Esophagus squamous epithelium (tissue), 4 donors: ENCODE measurements at regions not wholly inside any gene's neighbourhood (a gene's known extent, or its start where the extent isn't known, plus 50 kb on each side); places are given as distances from the start of the nearest gene placed in this dataset.

Source experiments
- CTCF ChIP-seq, 6 experiments: fragments of 450-650 bp in 4 of 6; fragments of 200-600 bp in 2 of 6; sonication (generic) in 2 of 6; IDR thresholded peaks; one replicate each; pipeline ENCODE4 v1.5.1; 2016 to 2019; ENCODE audit warnings: antibody characterized with exemption in 6 of 6, mild to moderate bottlenecking in 4 of 6, moderate library complexity in 4 of 6
- POLR2A ChIP-seq, 4 donors: fragments of 450-650 bp; IDR thresholded peaks; one replicate each; pipeline ENCODE4 v1.6.1; 2017; ENCODE audit warnings: antibody characterized with exemption in 4 of 4, mild to moderate bottlenecking in 4 of 4, moderate library complexity in 3 of 4

GRCh38 chr7:81482600-81483186 lies 287.2 kb downstream of the HGF start:
- TF ChIP-seq POLR2A (IDR thresholded peaks at IDR 0.05) (no peak), CTCF (IDR thresholded peaks at IDR 0.05) (peak; percentile 12 to 70 (median 47))
